ENCODE measurements at regions not wholly inside any gene's neighbourhood (a gene's known extent, or its start where the extent isn't known, plus 50 kb on each side); places are given as distances from the start of the nearest gene placed in this dataset.

GRCh38 chr4:111399623-111400022, 745.6 kb upstream of the FAM241A start:
- CTCF ChIA-PET, result interaction anchor here (0.8 to 1.1 kb wide), 2 partner anchors 31 to 117 kb away, joined by 3 read pairs; no protein-coding TSS in a partner anchor
- H3K27me3 ChIP-seq (ENCODE audit: control insufficient read depth in 2 of 2, insufficient read depth in 2 of 2, low read length in 2 of 2), result no peaks in the 10 kb centered on the region
- dilution Hi-C loops (cut with MboI; ENCODE audit: extremely low pct_ligation_motif_present, low sequenced_read_pairs) (no loop called here), intact Hi-C loops (cut with micrococcal nuclease) (no loop called here)
- no peaks in the 10 kb centered on the region for H3K9me3 ChIP-seq (replicated peaks; ENCODE audit: control insufficient read depth, insufficient read depth, low read length)
- TF ChIP-seq GATA2 (IDR thresholded peaks at IDR 0.05; ENCODE audit: insufficient read depth, insufficient read length, low read depth, low read length), result no peak
- no peak for TF ChIP-seq MAX (IDR thresholded peaks at IDR 0.05; ENCODE audit: insufficient read depth, insufficient read length)
- TF ChIP-seq FOS (IDR thresholded peaks at IDR 0.05; ENCODE audit: borderline replicate concordance, insufficient read depth, low read length), result no peak
- no peak for TF ChIP-seq POLR2AphosphoS5 (IDR thresholded peaks at IDR 0.05; ENCODE audit: insufficient read depth, low read depth, low read length)
- no peak for TF ChIP-seq MYC (IDR thresholded peaks at IDR 0.05; ENCODE audit: low read depth, low read length)
- no peak for TF ChIP-seq POLR2A (IDR thresholded peaks at IDR 0.05; ENCODE audit: low read depth, low read length)
- no peak for TF ChIP-seq JUN (IDR thresholded peaks at IDR 0.05; ENCODE audit: borderline replicate concordance, insufficient read depth, insufficient read length, low read depth)
- TF ChIP-seq CTCF (IDR thresholded peaks at IDR 0.05; ENCODE audit: extremely low read depth in 1 of 2, insufficient read depth in 1 of 2, low read depth in 1 of 2, low read length in 2 of 2), result no peak
- no peak for TF ChIP-seq EZH2 (IDR thresholded peaks at IDR 0.05; ENCODE audit: borderline replicate concordance, low read depth, low read length, severe bottlenecking)
- no peak for DNase-seq (ENCODE audit: low read depth, low spot score)
- H3K27ac ChIP-seq (ENCODE audit: insufficient read depth, low read depth, low read length), result no peak overlapping the region
- H3K4me3 ChIP-seq (replicated peaks in 1 of 3; ENCODE audit: insufficient read depth in 1 of 3, low read depth in 1 of 3, low read length in 3 of 3), result no peak overlapping the region
- no peaks in the 10 kb centered on the region for H3K79me2 ChIP-seq (ENCODE audit: control insufficient read depth, insufficient read depth, low read length)
- no peak for FAIRE-seq
- no peaks in the 10 kb centered on the region for H4K20me1 ChIP-seq (replicated peaks; ENCODE audit: control insufficient read depth, extremely low read depth, insufficient read depth, low read length)
- no peaks in the 10 kb centered on the region for H3K36me3 ChIP-seq (ENCODE audit: control insufficient read depth in 2 of 2, extremely low read depth in 1 of 2, insufficient read depth in 2 of 2, low read length in 2 of 2)
- H2AFZ ChIP-seq (ENCODE audit: low read depth, low read length), result no peak overlapping the region
- H3K4me1 ChIP-seq (ENCODE audit: control insufficient read depth, extremely low read depth, insufficient read depth, low read length), result no peaks in the 10 kb centered on the region
- H3K9ac ChIP-seq (replicated peaks; ENCODE audit: extremely low read depth, insufficient read depth, low read length), result no peak overlapping the region
- BruUV-seq (replicated peaks), result no TSS peak
- H3K9me1 ChIP-seq (replicated peaks; ENCODE audit: control insufficient read depth, extremely low read depth, insufficient read depth, low read length), result no peaks in the 10 kb centered on the region
- POLR2A ChIA-PET, result no interaction called here
- no peak overlapping the region for H3K4me2 ChIP-seq (ENCODE audit: insufficient read depth, low read length)

Data from endothelial cell of umbilical vein (primary cell).